ENCODE measurements at regions not wholly inside any gene's neighbourhood (a gene's known extent, or its start where the extent isn't known, plus 50 kb on each side); places are given as distances from the start of the nearest gene placed in this dataset.

- Mint-ChIP-seq H3K36me3 (ENCODE audit: low read depth) (no peaks in the 10 kb centered on the region), H3K4me3 (no peak overlapping the region), H3K27me3 (peaks cover 9% of the 10 kb centered on the region), H3K4me1 (no peaks in the 10 kb centered on the region), H3K27ac (no peak overlapping the region)
- no peaks in the 10 kb centered on the region for H3K9me3 ChIP-seq (ENCODE audit: control insufficient read depth, low read length, poor library complexity, severe bottlenecking)
- DNase-seq (no peak), ATAC-seq (no peak)
Measured at GRCh38 chr13:109397285-109397684, 389.1 kb downstream of the IRS2 start.

- no peaks in the 10 kb centered on the region for H3K9me3 ChIP-seq (ENCODE audit: control insufficient read depth, low read length, poor library complexity, severe bottlenecking)
- Mint-ChIP-seq H3K4me3 (no peak overlapping the region), H3K27ac (no peak overlapping the region), H3K4me1 (no peaks in the 10 kb centered on the region), H3K36me3 (ENCODE audit: low read depth) (no peaks in the 10 kb centered on the region), H3K27me3 (peaks cover 13% of the 10 kb centered on the region)
- DNase-seq, result no peak
- ATAC-seq, result no peak
Measured at GRCh38 chr13:109396266-109396665, 390.1 kb downstream of the IRS2 start.

DNA sequence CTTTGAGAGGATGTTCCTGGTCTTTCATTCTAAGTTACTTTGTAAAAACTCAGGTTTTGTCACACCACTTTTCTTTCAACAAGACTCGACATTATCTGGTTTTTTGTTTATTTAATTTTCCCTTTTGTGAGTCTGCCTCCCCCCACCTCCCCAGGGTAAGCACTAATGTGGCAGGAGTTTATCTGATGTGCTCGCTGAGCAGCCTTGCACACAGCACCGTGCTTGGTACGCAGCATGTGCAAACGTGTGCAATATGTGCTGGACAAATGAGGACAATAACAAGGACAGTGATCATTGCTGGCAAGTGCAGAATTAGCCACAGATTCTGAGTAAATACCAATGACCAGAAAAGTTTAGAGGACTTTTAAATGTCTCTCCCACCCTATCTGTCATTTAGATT, 391.4 kb downstream of the IRS2 start:
- Mint-ChIP-seq H3K27ac (no peak overlapping the region), H3K4me3 (no peak overlapping the region), H3K36me3 (ENCODE audit: low read depth) (no peaks in the 10 kb centered on the region), H3K4me1 (no peaks in the 10 kb centered on the region), H3K27me3 (peaks cover 10% of the 10 kb centered on the region)
- no peaks in the 10 kb centered on the region for H3K9me3 ChIP-seq (ENCODE audit: control insufficient read depth, low read length, poor library complexity, severe bottlenecking)
- DNase-seq, result no peak
- ATAC-seq, result no peak

GRCh38 chr13:109394311-109394988, 391.9 kb downstream of the IRS2 start:
- Mint-ChIP-seq H3K36me3 (ENCODE audit: low read depth) (no peaks in the 10 kb centered on the region), H3K4me3 (no peak overlapping the region), H3K4me1 (no peaks in the 10 kb centered on the region), H3K27ac (no peak overlapping the region), H3K27me3 (peaks cover 10% of the 10 kb centered on the region)
- DNase-seq, result no peak
- H3K9me3 ChIP-seq (ENCODE audit: control insufficient read depth, low read length, poor library complexity, severe bottlenecking), result no peaks in the 10 kb centered on the region
- no peak for ATAC-seq

DNA sequence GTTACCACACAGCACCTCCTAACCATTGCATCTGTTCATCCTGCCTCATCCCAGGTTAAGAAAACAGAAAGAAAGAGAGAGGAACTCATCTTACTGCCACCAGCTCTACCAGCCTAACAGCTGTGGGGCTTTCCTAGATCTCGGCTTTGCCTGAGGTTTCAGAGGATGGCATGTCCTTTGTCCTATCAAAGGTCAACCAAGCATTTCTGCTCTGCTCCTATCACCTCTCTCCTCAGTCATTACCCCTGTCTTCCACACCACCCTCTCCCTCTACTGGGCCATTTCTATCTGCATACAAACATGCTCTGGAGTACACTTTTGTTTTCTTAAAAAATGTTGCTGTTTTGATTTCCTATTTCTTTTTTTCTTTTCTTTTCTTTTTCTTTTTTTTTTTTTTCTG, 393.3 kb downstream of the IRS2 start:
- DNase-seq, result no peak
- H3K4me1 Mint-ChIP-seq, result no peaks in the 10 kb centered on the region
- H3K4me3 Mint-ChIP-seq, result no peak overlapping the region
- no peak for ATAC-seq
- no peak overlapping the region for H3K27ac Mint-ChIP-seq
- peaks cover 10% of the 10 kb centered on the region for H3K27me3 Mint-ChIP-seq
- no peaks in the 10 kb centered on the region for H3K36me3 Mint-ChIP-seq (ENCODE audit: low read depth)
- H3K9me3 ChIP-seq (ENCODE audit: control insufficient read depth, low read length, poor library complexity, severe bottlenecking), result no peaks in the 10 kb centered on the region

DNA sequence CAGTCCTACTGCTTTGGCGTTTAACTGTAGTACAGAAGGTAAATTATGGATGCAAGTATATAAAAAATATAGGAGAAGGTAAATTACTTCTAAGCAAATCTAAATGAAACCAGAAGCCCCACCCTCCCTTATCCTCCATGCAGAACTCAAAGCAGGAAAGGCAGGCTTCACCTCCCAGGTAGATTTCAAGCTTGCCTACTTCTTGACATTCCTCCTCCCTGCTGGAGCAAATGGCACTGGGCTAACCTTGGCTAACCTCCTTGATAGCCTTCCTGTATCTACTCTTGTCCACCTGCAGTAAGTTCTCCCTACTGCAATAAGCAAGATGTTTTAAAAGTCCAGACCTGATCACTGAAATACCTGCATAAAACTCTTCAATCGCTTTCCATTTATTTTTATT, 396.0 kb downstream of the IRS2 start:
- Mint-ChIP-seq H3K27me3 (peaks cover 17% of the 10 kb centered on the region), H3K36me3 (ENCODE audit: low read depth) (no peaks in the 10 kb centered on the region), H3K27ac (no peak overlapping the region), H3K4me3 (no peak overlapping the region), H3K4me1 (no peaks in the 10 kb centered on the region)
- H3K9me3 ChIP-seq (ENCODE audit: control insufficient read depth, low read length, poor library complexity, severe bottlenecking), result no peaks in the 10 kb centered on the region
- DNase-seq (no peak), ATAC-seq (no peak)

DNA sequence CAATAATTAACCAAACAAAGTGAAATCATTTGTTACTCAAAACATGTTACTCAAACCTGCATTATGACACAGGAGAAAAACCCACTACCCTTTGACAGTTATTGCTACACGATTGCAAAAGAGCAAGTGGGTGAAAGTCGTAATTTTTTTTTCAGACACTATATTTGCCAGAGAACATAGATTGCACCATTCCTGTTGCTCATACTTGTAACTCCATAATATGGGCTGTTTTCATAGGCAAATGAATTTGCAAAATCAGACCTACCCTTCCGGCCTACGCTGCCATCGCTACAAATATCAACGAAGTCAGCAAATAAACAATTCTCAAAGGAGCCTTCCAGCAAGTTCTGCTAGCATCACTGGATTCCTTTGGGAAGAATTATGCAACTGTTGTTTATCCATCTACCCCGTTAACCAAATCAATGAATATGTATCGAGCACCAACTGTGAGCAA, 396.5 kb downstream of the IRS2 start:
- Mint-ChIP-seq H3K4me3 (no peak overlapping the region), H3K27ac (no peak overlapping the region), H3K4me1 (no peaks in the 10 kb centered on the region), H3K27me3 (peaks cover 17% of the 10 kb centered on the region), H3K36me3 (ENCODE audit: low read depth) (no peaks in the 10 kb centered on the region)
- ATAC-seq, result no peak
- H3K9me3 ChIP-seq (ENCODE audit: control insufficient read depth, low read length, poor library complexity, severe bottlenecking), result no peaks in the 10 kb centered on the region
- DNase-seq, result no peak

- H3K4me3 Mint-ChIP-seq, result no peak overlapping the region
- DNase-seq (no peak), ATAC-seq (no peak)
- no peaks in the 10 kb centered on the region for H3K9me3 ChIP-seq (ENCODE audit: control insufficient read depth, low read length, poor library complexity, severe bottlenecking)
- peaks cover 17% of the 10 kb centered on the region for H3K27me3 Mint-ChIP-seq
- H3K27ac Mint-ChIP-seq, result no peak overlapping the region
- no peaks in the 10 kb centered on the region for H3K36me3 Mint-ChIP-seq (ENCODE audit: low read depth)
- H3K4me1 Mint-ChIP-seq, result no peaks in the 10 kb centered on the region
Measured at GRCh38 chr13:109389456-109389855, 396.9 kb downstream of the IRS2 start.

DNA sequence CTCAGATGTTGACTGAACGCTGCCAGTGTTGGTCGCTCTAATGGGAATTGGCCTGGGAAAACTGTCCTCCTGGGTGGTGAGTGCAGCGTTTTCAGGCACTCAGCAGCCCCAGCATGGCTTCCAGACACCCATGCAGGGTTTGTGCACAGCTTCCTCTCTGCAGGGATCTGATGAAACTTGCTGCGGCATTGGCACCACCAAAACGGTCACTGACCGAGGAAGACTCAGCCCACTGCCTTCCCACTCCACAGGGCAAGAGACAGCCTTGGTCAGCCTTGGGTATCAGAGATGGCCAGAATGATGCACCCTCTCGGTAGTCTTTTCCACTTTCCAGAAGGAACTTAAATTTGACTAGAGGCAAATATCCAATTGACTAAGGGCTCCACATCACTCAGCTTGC, 398.9 kb downstream of the IRS2 start:
- no peak overlapping the region for H3K4me3 Mint-ChIP-seq
- H3K36me3 Mint-ChIP-seq (ENCODE audit: low read depth), result no peaks in the 10 kb centered on the region
- ATAC-seq (no peak), DNase-seq (no peak)
- no peak overlapping the region for H3K27ac Mint-ChIP-seq
- H3K27me3 Mint-ChIP-seq, result peaks cover 17% of the 10 kb centered on the region
- H3K9me3 ChIP-seq (ENCODE audit: control insufficient read depth, low read length, poor library complexity, severe bottlenecking), result no peaks in the 10 kb centered on the region
- H3K4me1 Mint-ChIP-seq, result no peaks in the 10 kb centered on the region

DNA sequence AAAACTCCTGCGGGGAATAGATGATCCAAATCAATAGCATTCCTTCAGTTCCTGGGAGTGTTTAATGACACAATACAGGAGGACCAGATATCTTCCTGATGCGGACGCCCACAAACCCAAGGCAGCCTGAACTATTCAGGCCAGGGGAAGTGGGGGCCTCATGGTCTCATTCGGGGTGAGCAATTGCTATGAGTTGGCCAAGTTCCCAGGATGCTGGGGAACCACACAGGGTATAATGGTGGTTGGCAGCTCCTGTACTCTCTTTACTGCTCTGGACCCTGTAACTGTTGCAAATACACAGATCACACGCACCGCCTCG, 401.2 kb downstream of the IRS2 start:
- ATAC-seq (no peak), DNase-seq (no peak)
- H3K4me1 Mint-ChIP-seq, result no peaks in the 10 kb centered on the region
- no peak overlapping the region for H3K27ac Mint-ChIP-seq
- no peaks in the 10 kb centered on the region for H3K9me3 ChIP-seq (ENCODE audit: control insufficient read depth, low read length, poor library complexity, severe bottlenecking)
- H3K4me3 Mint-ChIP-seq, result no peak overlapping the region
- no peaks in the 10 kb centered on the region for H3K36me3 Mint-ChIP-seq (ENCODE audit: low read depth)
- peaks cover 11% of the 10 kb centered on the region for H3K27me3 Mint-ChIP-seq

DNA sequence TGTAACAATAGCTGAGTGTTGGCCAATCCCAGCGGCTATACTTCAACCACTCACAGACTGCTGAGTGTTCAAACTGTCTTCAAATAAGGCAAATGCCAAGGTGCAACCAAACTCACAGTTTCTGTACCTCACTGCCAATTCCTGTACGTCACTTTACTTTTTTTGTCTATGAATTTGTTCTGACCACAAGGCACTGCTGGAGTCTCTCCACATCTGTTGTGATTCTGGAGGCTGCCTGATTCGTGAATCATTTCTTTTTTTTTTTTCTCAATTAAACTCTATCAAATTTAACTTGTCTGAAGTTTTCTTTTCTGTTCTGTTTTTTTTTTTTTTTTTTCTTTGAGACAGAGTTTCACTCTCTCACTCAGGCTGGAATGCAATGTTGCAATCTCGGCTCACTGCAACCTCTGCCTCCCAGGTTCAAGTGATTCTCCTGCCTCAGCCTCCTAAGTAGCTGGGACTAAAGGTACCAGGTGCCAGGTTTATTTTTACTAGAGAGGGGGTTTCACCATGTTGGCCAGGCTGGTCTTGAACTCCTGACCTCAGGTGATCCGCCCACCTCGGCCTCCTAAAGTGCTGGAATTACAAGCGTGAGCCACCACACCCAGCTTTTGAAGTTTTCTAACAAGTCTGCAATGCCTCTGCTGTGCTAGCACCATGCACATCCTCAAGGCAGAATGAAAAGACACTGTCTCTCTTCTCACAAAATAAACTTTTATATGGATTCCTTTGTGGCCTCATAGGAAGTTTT, 401.7 kb downstream of the IRS2 start:
- Mint-ChIP-seq H3K4me1 (no peaks in the 10 kb centered on the region), H3K27me3 (peaks cover 16% of the 10 kb centered on the region), H3K27ac (no peak overlapping the region), H3K4me3 (no peak overlapping the region), H3K36me3 (ENCODE audit: low read depth) (no peaks in the 10 kb centered on the region)
- ATAC-seq (no peak), DNase-seq (no peak)
- no peaks in the 10 kb centered on the region for H3K9me3 ChIP-seq (ENCODE audit: control insufficient read depth, low read length, poor library complexity, severe bottlenecking)

DNA sequence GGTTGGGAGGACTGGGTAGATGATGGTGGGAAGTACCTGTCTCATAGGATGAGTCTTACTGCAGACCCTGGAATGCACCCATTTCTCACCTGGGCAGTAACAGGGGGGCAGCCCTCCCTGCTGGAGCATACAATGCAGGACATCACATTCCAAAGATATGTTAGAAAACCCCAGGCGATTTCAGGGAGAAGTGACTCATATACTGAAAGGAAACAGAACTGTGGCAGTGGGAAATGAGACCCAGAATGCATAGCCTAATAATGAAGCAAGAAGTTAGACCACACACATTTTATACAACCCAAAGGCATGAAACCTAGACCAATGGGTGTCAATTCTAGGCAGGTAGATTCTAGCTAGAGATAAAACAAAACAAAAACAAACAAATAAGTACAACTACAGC, 402.7 kb downstream of the IRS2 start:
- no peak for DNase-seq
- ATAC-seq, result no peak
- peaks cover 23% of the 10 kb centered on the region for H3K27me3 Mint-ChIP-seq
- H3K27ac Mint-ChIP-seq, result no peak overlapping the region
- no peaks in the 10 kb centered on the region for H3K36me3 Mint-ChIP-seq (ENCODE audit: low read depth)
- no peaks in the 10 kb centered on the region for H3K4me1 Mint-ChIP-seq
- no peaks in the 10 kb centered on the region for H3K9me3 ChIP-seq (ENCODE audit: control insufficient read depth, low read length, poor library complexity, severe bottlenecking)
- H3K4me3 Mint-ChIP-seq, result no peak overlapping the region

- ATAC-seq, result no peak
- H3K4me1 Mint-ChIP-seq, result no peaks in the 10 kb centered on the region
- DNase-seq, result no peak
- H3K36me3 Mint-ChIP-seq (ENCODE audit: low read depth), result no peaks in the 10 kb centered on the region
- peaks cover 30% of the 10 kb centered on the region for H3K27me3 Mint-ChIP-seq
- H3K4me3 Mint-ChIP-seq, result no peak overlapping the region
- no peaks in the 10 kb centered on the region for H3K9me3 ChIP-seq (ENCODE audit: control insufficient read depth, low read length, poor library complexity, severe bottlenecking)
- H3K27ac Mint-ChIP-seq, result no peak overlapping the region
Measured at GRCh38 chr13:109381546-109382180, 404.7 kb downstream of the IRS2 start.

DNA sequence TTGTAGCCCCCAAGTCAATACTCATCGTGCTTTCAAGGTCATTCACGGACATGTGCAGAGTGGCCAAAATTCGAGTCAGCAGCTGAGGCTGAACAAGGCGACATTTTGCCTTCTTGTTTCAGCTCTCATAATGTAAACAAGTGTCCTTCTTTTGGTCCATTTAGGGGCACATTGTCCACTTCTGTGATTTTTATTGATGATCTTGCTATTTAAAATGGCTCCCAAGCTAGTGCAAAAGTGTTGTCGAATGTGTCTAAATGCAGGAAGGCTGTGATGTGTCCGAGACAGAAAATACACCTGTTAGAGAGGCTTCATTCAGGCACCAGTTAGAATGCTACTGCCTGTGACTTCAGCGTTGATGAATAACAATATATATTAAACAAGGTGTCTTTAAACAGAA, 405.9 kb downstream of the IRS2 start:
- peaks cover 24% of the 10 kb centered on the region for H3K27me3 Mint-ChIP-seq
- DNase-seq (no peak), ATAC-seq (no peak)
- H3K4me1 Mint-ChIP-seq, result no peaks in the 10 kb centered on the region
- no peaks in the 10 kb centered on the region for H3K36me3 Mint-ChIP-seq (ENCODE audit: low read depth)
- H3K4me3 Mint-ChIP-seq, result no peak overlapping the region
- no peak overlapping the region for H3K27ac Mint-ChIP-seq
- H3K9me3 ChIP-seq (ENCODE audit: control insufficient read depth, low read length, poor library complexity, severe bottlenecking), result no peaks in the 10 kb centered on the region
